Adipocyte (in vitro differentiated cells): ENCODE measurements at regions not wholly inside any gene's neighbourhood (a gene's known extent, or its start where the extent isn't known, plus 50 kb on each side); places are given as distances from the start of the nearest gene placed in this dataset.
"Not testable (repeated sequence)": the region's sequence is repeated elsewhere in the genome, so short reads cannot be mapped to it uniquely, and the experiment has no call there.

Source experiments
- DNase-seq: peaks from one replicate; pipeline ENCODE4 v3.0.0-alpha.2; 2015; ENCODE audit warnings: low read depth
- H3K27me3 ChIP-seq: replicated peaks from 2 replicates; pipeline ENCODE4 v1.7.0; 2013; ENCODE audit warnings: mild to moderate bottlenecking, low read length, moderate library complexity; ENCODE audit not compliant: control insufficient read depth, insufficient read depth
- H3K36me3 ChIP-seq: 2 replicates; pipeline ENCODE4 v1.7.0; 2013; ENCODE audit warnings: low read length, mild to moderate bottlenecking, moderate library complexity; ENCODE audit not compliant: control insufficient read depth, insufficient read depth, severe bottlenecking
- H3K4me1 ChIP-seq: 2 replicates; pipeline ENCODE4 v1.7.0; 2013; ENCODE audit warnings: mild to moderate bottlenecking, low read length, moderate library complexity; ENCODE audit not compliant: control insufficient read depth, insufficient read depth
- H3K4me3 ChIP-seq: 2 replicates; pipeline ENCODE4 v1.7.0; 2013; ENCODE audit warnings: mild to moderate bottlenecking, low read length, moderate library complexity
- H3K9ac ChIP-seq: 2 replicates; pipeline ENCODE4 v1.7.0; 2013; ENCODE audit warnings: mild to moderate bottlenecking, low read length, moderate library complexity
- H3K9me3 ChIP-seq: 2 replicates; pipeline ENCODE4 v1.7.0; 2013; ENCODE audit warnings: mild to moderate bottlenecking, low read length, moderate library complexity; ENCODE audit not compliant: control insufficient read depth

DNA sequence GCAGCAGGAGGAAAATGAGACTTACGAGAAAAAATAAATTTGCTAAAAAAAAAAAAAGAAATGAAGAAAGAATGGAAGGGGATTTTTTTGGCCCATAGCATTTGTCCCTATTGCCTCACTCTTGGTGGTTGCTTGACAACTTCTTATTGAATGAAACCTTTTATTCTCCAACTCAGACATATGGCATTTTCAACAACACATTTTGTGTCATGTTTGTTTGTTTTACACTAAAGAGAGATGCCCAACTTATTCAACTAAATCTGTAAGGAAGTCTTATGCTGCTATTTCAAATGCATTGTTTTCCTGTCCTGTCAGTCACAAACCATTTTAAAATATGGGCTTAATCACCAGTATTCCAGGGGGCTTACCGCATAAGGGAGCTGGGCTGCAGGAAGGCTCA lies 409.1 kb upstream of the TENM3 start:
- DNase-seq, result no peak
- H3K9ac ChIP-seq, result no peak overlapping the region
- H3K27me3 ChIP-seq, result no peaks in the 10 kb centered on the region
- no peak overlapping the region for H3K4me3 ChIP-seq
- H3K4me1 ChIP-seq, result no peaks in the 10 kb centered on the region
- no peaks in the 10 kb centered on the region for H3K9me3 ChIP-seq
- H3K36me3 ChIP-seq, result no peaks in the 10 kb centered on the region

DNA sequence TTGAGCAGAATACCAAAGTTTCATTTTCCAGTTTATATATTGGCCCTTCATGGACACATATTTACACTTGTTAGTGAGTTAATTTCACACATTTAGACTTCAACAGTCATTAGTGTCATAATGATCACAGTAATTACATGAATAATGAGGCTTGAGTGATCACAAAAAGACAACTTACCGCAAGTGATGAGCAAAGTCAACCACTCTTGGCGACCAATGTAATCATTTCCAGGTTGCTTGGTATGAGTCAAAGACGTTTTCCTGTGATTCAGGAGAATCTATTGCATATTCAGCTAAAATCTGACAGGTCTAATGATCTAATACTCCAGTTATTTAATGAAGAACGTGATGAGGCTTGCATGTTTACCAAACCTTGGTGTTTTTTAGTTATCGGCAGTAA lies 407.9 kb upstream of the TENM3 start:
- Histone ChIP-seq H3K9me3 (peaks cover 3% of the 10 kb centered on the region), H3K9ac (no peak overlapping the region), H3K27me3 (no peaks in the 10 kb centered on the region), H3K4me3 (no peak overlapping the region), H3K4me1 (no peaks in the 10 kb centered on the region), H3K36me3 (no peaks in the 10 kb centered on the region)
- DNase-seq, result no peak

DNA sequence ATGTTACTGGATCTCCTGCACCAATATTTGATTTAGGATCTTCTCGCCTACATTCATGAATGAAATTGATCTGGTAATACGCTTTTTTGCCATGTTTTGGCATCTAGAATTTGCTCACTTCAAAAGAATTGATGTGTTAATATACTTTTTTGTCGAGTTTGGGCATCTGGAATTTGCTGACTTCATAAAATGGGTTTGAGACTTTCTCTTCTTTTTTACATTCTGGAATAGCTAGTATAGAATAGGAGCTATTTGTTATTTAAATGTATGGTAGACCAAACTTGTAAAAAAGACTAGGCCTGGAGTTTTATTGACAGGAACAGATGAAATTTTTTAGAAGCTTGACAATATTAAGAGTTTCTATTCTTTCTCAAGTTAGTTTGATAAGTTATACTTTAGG lies 404.9 kb upstream of the TENM3 start:
- H3K27me3 ChIP-seq, result no peaks in the 10 kb centered on the region
- no peaks in the 10 kb centered on the region for H3K36me3 ChIP-seq
- no peak overlapping the region for H3K4me3 ChIP-seq
- no peak for DNase-seq
- H3K9me3 ChIP-seq, result peaks cover 3% of the 10 kb centered on the region
- H3K4me1 ChIP-seq, result no peaks in the 10 kb centered on the region
- no peak overlapping the region for H3K9ac ChIP-seq

- H3K9me3 ChIP-seq, DNase-seq, H3K36me3 ChIP-seq, H3K4me3 ChIP-seq, H3K27me3 ChIP-seq, H3K4me1 ChIP-seq, H3K9ac ChIP-seq: not testable (repeated sequence)
These were observed 399.4 kb upstream of the TENM3 start for GRCh38 chr4:181843797-181844196.

GRCh38 chr4:181845617-181846016 lies 397.6 kb upstream of the TENM3 start:
- DNase-seq, result no peak
- no peaks in the 10 kb centered on the region for H3K4me1 ChIP-seq
- no peak overlapping the region for H3K9ac ChIP-seq

GRCh38 chr4:181846934-181847333 lies 396.3 kb upstream of the TENM3 start:
- Histone ChIP-seq H3K9ac (no peak overlapping the region), H3K36me3 (no peaks in the 10 kb centered on the region), H3K9me3 (no peaks in the 10 kb centered on the region)

More at GRCh38 chr4:181845617-181846016, 397.6 kb upstream of the TENM3 start:
- no peaks in the 10 kb centered on the region for H3K9me3 ChIP-seq
- H3K27me3 ChIP-seq, result no peaks in the 10 kb centered on the region
- no peaks in the 10 kb centered on the region for H3K36me3 ChIP-seq
- no peak overlapping the region for H3K4me3 ChIP-seq

DNA sequence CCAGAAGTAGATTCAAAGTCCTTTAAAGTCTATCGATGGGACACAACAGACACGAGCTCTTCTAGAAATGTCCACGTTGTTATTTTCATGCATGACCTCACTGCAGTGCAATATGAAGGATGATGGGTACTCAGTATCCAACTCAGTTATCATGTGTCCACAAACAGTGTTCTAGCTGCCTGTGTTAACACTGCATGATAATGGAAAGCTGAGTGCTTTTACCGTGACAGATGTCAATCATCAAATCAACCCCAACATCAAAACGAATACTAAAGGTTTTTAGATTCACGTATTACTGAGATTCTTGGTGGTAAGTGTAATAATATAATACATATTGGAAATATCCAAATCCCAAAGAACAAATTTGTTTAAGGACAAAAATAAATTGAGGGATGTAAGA lies 394.8 kb upstream of the TENM3 start:
- DNase-seq, result no peak
- no peaks in the 10 kb centered on the region for H3K4me1 ChIP-seq
- H3K9ac ChIP-seq, result no peak overlapping the region
- no peak overlapping the region for H3K4me3 ChIP-seq
- no peaks in the 10 kb centered on the region for H3K9me3 ChIP-seq
- no peaks in the 10 kb centered on the region for H3K36me3 ChIP-seq
- H3K27me3 ChIP-seq, result no peaks in the 10 kb centered on the region

More at GRCh38 chr4:181846934-181847333, 396.3 kb upstream of the TENM3 start:
- Histone ChIP-seq H3K27me3 (no peaks in the 10 kb centered on the region), H3K4me1 (no peaks in the 10 kb centered on the region), H3K4me3 (no peak overlapping the region)
- no peak for DNase-seq

DNA sequence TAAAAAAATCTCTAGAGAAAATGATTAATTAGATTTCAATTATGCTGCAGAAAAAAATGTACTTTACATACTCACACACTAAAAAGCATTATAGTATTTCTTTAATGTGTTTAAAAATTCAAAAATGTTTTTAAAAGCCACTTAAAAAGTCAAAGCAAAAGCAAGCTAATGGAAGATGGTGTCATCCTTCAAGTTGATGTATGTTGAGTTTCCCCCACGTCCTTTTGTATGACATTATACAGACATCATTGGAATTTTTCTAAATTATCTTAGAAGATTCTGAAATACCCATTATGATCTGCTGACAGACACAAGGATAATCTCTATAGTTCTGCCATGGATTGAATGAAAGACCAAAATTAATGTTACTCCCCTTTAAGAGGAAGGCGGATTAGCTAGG lies 393.7 kb upstream of the TENM3 start:
- no peak for DNase-seq
- H3K27me3 ChIP-seq, result no peaks in the 10 kb centered on the region

DNA sequence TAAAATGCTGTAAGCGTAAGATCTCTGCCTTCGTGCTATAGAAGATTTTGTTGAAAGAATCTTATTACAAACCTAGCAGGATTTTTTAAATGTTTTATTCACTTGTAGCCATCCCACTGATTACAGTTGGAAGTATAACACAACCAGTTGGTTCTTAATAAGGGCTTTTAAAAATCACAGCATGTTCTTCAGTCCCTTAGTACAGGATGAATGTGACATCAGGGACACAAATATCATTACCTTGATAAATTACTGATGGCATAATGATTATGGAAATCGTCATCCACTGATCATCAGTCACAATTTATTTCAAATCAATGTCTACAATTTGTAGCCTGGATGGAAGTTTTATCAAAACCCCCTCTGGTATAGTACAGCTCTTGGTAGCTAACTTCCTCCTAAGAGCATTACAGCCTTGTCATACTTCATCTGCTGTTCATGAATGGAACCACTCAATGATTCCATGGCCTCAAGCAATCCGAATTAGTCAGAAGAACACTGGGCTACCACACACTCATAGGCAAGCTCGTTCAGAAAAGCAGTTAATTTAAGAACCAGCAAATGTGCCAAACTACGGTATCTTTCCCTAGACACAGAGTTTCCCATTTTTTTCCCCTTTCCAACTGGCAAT lies 389.2 kb upstream of the TENM3 start:
- no peak overlapping the region for H3K9ac ChIP-seq
- no peak overlapping the region for H3K4me3 ChIP-seq
- peaks cover 19% of the 10 kb centered on the region for H3K4me1 ChIP-seq
- DNase-seq, result no peak
- no peaks in the 10 kb centered on the region for H3K36me3 ChIP-seq
- H3K9me3 ChIP-seq, result no peaks in the 10 kb centered on the region
- peaks cover 4% of the 10 kb centered on the region for H3K27me3 ChIP-seq

More for the DNA sequence above, 393.7 kb upstream of the TENM3 start:
- Histone ChIP-seq H3K4me3 (no peak overlapping the region), H3K36me3 (no peaks in the 10 kb centered on the region), H3K9me3 (no peaks in the 10 kb centered on the region), H3K9ac (no peak overlapping the region), H3K4me1 (peaks cover 7% of the 10 kb centered on the region)

DNA sequence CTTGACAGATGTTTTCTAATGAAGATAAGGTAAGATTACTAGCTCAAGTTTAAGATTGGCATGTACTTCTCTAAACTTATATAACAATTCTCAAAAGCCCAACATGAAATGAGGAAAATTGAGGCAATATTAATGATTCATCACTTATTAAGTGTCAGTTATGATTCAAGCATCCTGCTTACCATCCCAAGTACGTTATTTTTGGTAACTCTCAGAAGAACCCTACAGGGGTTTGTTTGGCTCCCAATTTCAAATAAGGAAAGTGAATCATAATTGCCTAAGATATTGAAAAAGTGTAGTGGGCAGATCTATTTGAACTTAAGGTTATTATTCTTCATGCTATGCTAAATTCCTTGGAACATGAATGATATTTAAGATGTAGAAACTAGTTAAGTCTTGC lies 387.9 kb upstream of the TENM3 start:
- Histone ChIP-seq H3K36me3 (no peaks in the 10 kb centered on the region), H3K27me3 (peaks cover 4% of the 10 kb centered on the region), H3K4me1 (peaks cover 28% of the 10 kb centered on the region), H3K4me3 (no peak overlapping the region), H3K9ac (no peak overlapping the region), H3K9me3 (no peaks in the 10 kb centered on the region)
- DNase-seq, result no peak

GRCh38 chr4:181857471-181857870 lies 385.7 kb upstream of the TENM3 start:
- not testable (repeated sequence) for H3K27me3 ChIP-seq, DNase-seq, H3K4me3 ChIP-seq, H3K36me3 ChIP-seq, H3K9me3 ChIP-seq, H3K9ac ChIP-seq
- H3K4me1 ChIP-seq, result peaks cover 34% of the 10 kb centered on the region

- H3K36me3 ChIP-seq, result no peaks in the 10 kb centered on the region
- H3K4me1 ChIP-seq, result peaks cover 34% of the 10 kb centered on the region
- H3K9me3 ChIP-seq, result no peaks in the 10 kb centered on the region
- DNase-seq, result no peak
- no peak overlapping the region for H3K9ac ChIP-seq
- no peak overlapping the region for H3K4me3 ChIP-seq
- H3K27me3 ChIP-seq, result peaks cover 4% of the 10 kb centered on the region
These were observed 384.5 kb upstream of the TENM3 start for GRCh38 chr4:181858741-181859140.
